ENCODE measurements at regions not wholly inside any gene's neighbourhood (a gene's known extent, or its start where the extent isn't known, plus 50 kb on each side); places are given as distances from the start of the nearest gene placed in this dataset.

- TF ChIP-seq CTCF (IDR thresholded peaks at IDR 0.05) (no peak), POLR2A (IDR thresholded peaks at IDR 0.05) (no peak)
Measured at GRCh38 chr5:101326766-101327165, 423.7 kb upstream of the ST8SIA4 start.

Measured in uterus (tissue), 2 donors.